Sigmoid colon (tissue), 4 donors: ENCODE measurements at regions not wholly inside any gene's neighbourhood (a gene's known extent, or its start where the extent isn't known, plus 50 kb on each side); places are given as distances from the start of the nearest gene placed in this dataset.

Source experiments
- EP300 ChIP-seq, 4 donors: sonication (generic); formaldehyde crosslinking; IDR thresholded peaks; one replicate each; pipeline ENCODE4 v1.6.1; 2017; ENCODE audit warnings: antibody characterized with exemption in 4 of 4
- POLR2A ChIP-seq, 2 donors: fragments of 450-650 bp; IDR thresholded peaks; one replicate each; pipeline ENCODE4 v1.6.1; 2016; ENCODE audit warnings: antibody characterized with exemption in 2 of 2, mild to moderate bottlenecking in 2 of 2, moderate library complexity in 2 of 2
- POLR2AphosphoS5 ChIP-seq, 4 donors: sonication (generic); formaldehyde crosslinking; IDR thresholded peaks; one replicate each; pipeline ENCODE4 v1.6.1; 2017; ENCODE audit warnings: antibody characterized with exemption in 4 of 4
- TF ChIP-seq, protein P1 (sequence below), 4 experiments: fragments of 450-650 bp in 3 of 4; fragments of 200-600 bp in 1 of 4; IDR thresholded peaks; one replicate each; pipeline ENCODE4 v1.5.1; 2016 to 2019; ENCODE audit warnings: antibody characterized with exemption in 4 of 4, mild to moderate bottlenecking in 3 of 4, moderate library complexity in 2 of 4

DNA sequence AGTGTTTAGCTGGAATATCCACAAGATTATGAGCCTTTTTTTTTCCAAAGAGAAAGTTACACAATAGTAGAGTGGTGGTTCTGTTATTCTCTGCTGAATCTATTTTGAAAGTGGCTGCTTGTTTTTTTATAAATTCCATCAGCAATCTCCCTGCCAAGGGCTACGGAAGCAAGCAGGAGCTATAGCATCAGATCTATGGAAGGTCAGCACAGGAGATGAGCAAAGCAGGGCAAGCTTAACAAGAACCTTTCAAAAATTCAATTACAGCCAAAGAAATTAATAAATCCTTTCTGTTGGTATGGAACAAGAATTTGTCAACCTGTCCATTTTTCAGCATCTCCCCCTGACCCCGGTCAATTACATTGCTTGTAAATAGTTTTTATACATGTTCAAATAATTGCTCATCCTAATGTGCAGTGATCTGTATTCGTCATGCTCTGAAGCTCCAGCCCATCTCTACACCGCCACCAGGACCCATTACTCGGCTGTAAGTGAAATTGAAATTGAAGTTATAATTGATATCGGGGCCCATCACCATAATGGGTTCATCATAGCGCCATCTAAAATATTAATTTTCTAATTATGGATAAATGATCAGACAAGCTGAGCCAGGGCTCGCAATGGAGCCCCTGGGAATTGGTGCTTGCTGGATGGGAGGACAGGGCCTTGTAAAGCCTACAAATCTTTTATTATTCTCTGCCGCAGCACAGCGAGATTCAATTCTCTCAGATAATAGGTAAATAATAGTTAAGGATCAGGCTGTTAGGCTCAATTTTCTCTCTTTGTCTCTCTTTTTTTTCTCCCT is 215.1 kb downstream of the ATG4C start:
- TF ChIP-seq, protein P1, sequence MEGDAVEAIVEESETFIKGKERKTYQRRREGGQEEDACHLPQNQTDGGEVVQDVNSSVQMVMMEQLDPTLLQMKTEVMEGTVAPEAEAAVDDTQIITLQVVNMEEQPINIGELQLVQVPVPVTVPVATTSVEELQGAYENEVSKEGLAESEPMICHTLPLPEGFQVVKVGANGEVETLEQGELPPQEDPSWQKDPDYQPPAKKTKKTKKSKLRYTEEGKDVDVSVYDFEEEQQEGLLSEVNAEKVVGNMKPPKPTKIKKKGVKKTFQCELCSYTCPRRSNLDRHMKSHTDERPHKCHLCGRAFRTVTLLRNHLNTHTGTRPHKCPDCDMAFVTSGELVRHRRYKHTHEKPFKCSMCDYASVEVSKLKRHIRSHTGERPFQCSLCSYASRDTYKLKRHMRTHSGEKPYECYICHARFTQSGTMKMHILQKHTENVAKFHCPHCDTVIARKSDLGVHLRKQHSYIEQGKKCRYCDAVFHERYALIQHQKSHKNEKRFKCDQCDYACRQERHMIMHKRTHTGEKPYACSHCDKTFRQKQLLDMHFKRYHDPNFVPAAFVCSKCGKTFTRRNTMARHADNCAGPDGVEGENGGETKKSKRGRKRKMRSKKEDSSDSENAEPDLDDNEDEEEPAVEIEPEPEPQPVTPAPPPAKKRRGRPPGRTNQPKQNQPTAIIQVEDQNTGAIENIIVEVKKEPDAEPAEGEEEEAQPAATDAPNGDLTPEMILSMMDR (IDR thresholded peaks at IDR 0.05): no peak
- TF ChIP-seq EP300 (IDR thresholded peaks at IDR 0.05) (no peak), POLR2A (IDR thresholded peaks at IDR 0.05) (no peak), POLR2AphosphoS5 (IDR thresholded peaks at IDR 0.05) (no peak)
